Common myeloid progenitor, CD34-positive (primary cell): ENCODE measurements at regions not wholly inside any gene's neighbourhood (a gene's known extent, or its start where the extent isn't known, plus 50 kb on each side); places are given as distances from the start of the nearest gene placed in this dataset.
"Not testable (repeated sequence)": the region's sequence is repeated elsewhere in the genome, so short reads cannot be mapped to it uniquely, and the experiment has no call there.

Experiments
- CTCF ChIA-PET: fragments of 350-600 bp; sonication (Branson Sonifier 250); formaldehyde crosslinking; loops from one replicate; lab custom pipeline; 2021; ENCODE audit warnings: antibody characterized with exemption; lab: Charles Lee
- POLR2A ChIA-PET: fragments of 350-600 bp; sonication (Branson Sonifier 250); formaldehyde crosslinking; loops from one replicate; lab custom pipeline; 2021; ENCODE audit warnings: antibody characterized with exemption; lab: Charles Lee
- DNase-seq, 3 donors: peaks; one replicate each; pipeline versions ENCODE4 v3.0.0 to v3.0.0-alpha.2; 2013
- H3K27ac ChIP-seq, 2 experiments: 1 replicate in 1 of 2; 2 replicates in 1 of 2; pipeline ENCODE4 v1.7.0; 2013; ENCODE audit warnings: inconsistent platforms in 2 of 2, low read length in 2 of 2, mild to moderate bottlenecking in 2 of 2, low read depth in 1 of 2, moderate library complexity in 1 of 2; ENCODE audit not compliant: severe bottlenecking in 2 of 2, insufficient read depth in 1 of 2, poor library complexity in 1 of 2
- H3K27me3 ChIP-seq, 5 experiments: replicated peaks in 2 of 5; 1 replicate in 3 of 5; 2 replicates in 2 of 5; pipeline versions ENCODE4 v1.6.1 to v1.7.0; 2013; ENCODE audit warnings: low read length in 4 of 5, mild to moderate bottlenecking in 2 of 5, moderate library complexity in 2 of 5, inconsistent platforms in 1 of 5; ENCODE audit not compliant: insufficient read depth in 5 of 5, control insufficient read depth in 4 of 5
- H3K36me3 ChIP-seq, 4 experiments: 1 replicate in 2 of 4; 2 replicates in 2 of 4; pipeline versions ENCODE4 v1.6.1 to v1.7.0; 2013; ENCODE audit warnings: low read length in 3 of 4, control low read depth in 1 of 4, mild to moderate bottlenecking in 1 of 4; ENCODE audit not compliant: control insufficient read depth in 4 of 4, insufficient read depth in 4 of 4
- H3K4me1 ChIP-seq, 4 experiments: 1 replicate in 3 of 4; 2 replicates in 1 of 4; pipeline versions ENCODE4 v1.6.1 to v1.7.1; 2013; ENCODE audit warnings: low read length in 3 of 4, mild to moderate bottlenecking in 3 of 4, control low read depth in 1 of 4, inconsistent platforms in 1 of 4, moderate library complexity in 1 of 4; ENCODE audit not compliant: control insufficient read depth in 4 of 4, insufficient read depth in 4 of 4; ENCODE audit errors: control extremely low read depth in 1 of 4
- H3K4me3 ChIP-seq, 7 experiments: 1 replicate in 4 of 7; 2 replicates in 3 of 7; pipeline versions ENCODE4 v1.5.1 to v1.7.0; 2013; ENCODE audit warnings: mild to moderate bottlenecking in 7 of 7, low read length in 6 of 7, moderate library complexity in 6 of 7, inconsistent platforms in 2 of 7, low read depth in 2 of 7, control low read depth in 1 of 7; ENCODE audit not compliant: insufficient read depth in 4 of 7, control insufficient read depth in 1 of 7; ENCODE audit errors: extremely low read depth in 1 of 7
- H3K9me3 ChIP-seq, 5 experiments: 1 replicate in 4 of 5; 2 replicates in 1 of 5; pipeline versions ENCODE4 v1.6.1 to v1.7.1; 2013; ENCODE audit warnings: low read length in 4 of 5, mild to moderate bottlenecking in 2 of 5, inconsistent platforms in 1 of 5, low read depth in 1 of 5, moderate library complexity in 1 of 5; ENCODE audit not compliant: control insufficient read depth in 4 of 5, insufficient read depth in 2 of 5; ENCODE audit errors: control extremely low read depth in 1 of 5
- whole genome bisulfite sequencing: methylation state at CpG from one replicate; pipeline ENCODE4 v1.1.5; 2013; ENCODE audit not compliant: insufficient coverage; 5-methylcytosine and 5-hydroxymethylcytosine counted together

DNA sequence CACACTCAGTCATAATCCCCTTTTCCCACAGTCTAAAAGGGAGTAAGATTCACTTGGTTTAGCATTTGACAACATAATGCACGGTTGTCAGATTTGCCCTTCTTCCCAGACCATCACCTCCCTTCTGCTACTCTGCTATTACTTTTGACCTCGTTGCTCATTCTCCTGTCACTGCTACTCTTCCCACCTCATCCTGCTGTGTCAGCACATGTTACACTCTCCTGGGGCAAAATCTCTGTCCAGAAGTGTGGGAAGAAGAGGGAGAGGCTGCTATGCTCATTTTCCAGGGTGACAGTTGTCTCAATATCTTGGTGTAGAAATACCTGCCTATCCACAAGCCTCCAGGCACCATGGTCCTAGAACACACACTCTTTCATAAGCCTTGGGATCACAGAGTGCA is 449.9 kb upstream of the PIK3R1 start:
- H3K27me3 ChIP-seq = no peaks in the 10 kb centered on the region
- POLR2A ChIA-PET = no interaction called here

DNA sequence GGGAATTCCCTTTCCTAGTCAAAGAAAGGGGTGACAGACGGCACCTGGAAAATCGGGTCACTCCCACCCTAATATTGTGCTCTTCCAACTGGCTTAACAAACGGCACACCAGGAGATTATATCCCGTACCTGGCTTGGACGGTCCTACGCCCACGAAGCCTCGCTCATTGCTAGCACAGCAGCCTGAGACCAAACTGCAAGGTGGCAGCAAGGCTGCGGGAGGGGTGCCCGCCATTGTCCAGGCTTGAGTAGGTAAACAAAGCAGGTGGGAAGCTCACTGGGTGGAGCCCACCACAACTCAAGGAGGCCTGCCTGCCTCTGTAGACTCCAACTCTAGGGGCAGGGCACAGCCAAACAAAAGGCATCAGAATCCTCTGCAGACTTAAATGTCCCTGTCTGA is 457.8 kb upstream of the PIK3R1 start:
- H3K36me3 ChIP-seq, CTCF ChIA-PET, H3K9me3 ChIP-seq, H3K27ac ChIP-seq, H3K4me1 ChIP-seq, POLR2A ChIA-PET, DNase-seq, H3K27me3 ChIP-seq, H3K4me3 ChIP-seq: not testable (repeated sequence)
- 100% methylated on average over 4 of the region's 10 CpGs for WGBS

More for the DNA sequence above, 449.9 kb upstream of the PIK3R1 start:
- Histone ChIP-seq H3K4me3 (no peak overlapping the region), H3K27ac (no peak overlapping the region), H3K4me1 (peaks cover 0 to 5% (median 4%) of the 10 kb centered on the region in 4 experiments), H3K9me3 (no peaks in the 10 kb centered on the region), H3K36me3 (no peaks in the 10 kb centered on the region)
- no peak for DNase-seq
- CTCF ChIA-PET = no interaction called here
- WGBS = 100% methylated on average over 1 of the region's 2 CpGs

DNA sequence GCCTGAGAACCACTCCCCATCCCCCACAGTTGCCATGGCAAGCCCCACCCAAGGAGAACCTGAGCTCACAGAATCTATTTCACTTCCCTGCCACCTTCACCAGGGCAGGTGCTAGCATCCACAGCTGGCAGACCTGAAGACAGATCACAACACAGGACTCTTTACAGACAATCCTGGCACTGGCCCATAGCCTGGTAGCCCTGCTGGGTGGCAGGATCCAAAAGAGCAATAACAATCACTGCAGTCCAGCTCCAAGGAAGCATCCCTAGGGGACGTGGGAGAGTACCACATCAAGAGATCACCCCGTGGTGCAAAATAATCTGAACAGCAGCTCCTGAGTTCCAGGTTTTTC is 463.2 kb upstream of the PIK3R1 start:
- H3K27me3 ChIP-seq = no peaks in the 10 kb centered on the region
- no peaks in the 10 kb centered on the region for H3K4me1 ChIP-seq
- no peak for DNase-seq
- ChIA-PET POLR2A (no interaction called here), CTCF (no interaction called here)
- no peak overlapping the region for H3K4me3 ChIP-seq
- H3K27ac ChIP-seq = no peak overlapping the region
- H3K36me3 ChIP-seq = no peaks in the 10 kb centered on the region
- 100% methylated on average over 2 of the region's 2 CpGs for WGBS
- H3K9me3 ChIP-seq = peaks cover 0 to 11% (median 5%) of the 10 kb centered on the region in 5 experiments

DNA sequence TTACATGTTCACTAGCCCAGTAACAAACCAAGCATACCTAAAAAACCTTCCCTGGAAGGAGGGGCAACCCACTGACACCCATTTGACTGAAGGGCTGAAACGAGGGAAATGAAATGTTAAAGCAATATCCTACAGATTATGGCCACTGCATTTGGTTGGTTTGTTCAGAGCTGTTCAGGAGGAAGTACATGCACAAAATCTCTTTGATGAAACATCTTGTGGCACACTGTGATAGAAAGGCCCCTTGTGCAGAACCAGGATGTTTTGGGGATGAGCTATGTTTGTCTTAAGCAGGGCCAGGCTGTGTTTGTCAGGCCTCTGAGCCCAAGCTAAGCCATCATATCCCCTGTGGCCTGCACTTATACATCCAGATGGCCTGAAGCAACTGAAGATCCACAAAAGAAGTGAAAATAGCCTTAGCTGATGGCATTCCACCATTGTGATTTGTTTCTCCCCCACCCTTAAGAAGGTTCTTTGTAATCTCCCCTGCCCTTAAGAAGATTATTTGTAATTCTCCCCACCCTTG is 467.3 kb upstream of the PIK3R1 start:
- DNase-seq = no peak
- Histone ChIP-seq H3K9me3 (peaks cover 0 to 16% (median 12%) of the 10 kb centered on the region in 5 experiments), H3K4me1 (no peaks in the 10 kb centered on the region), H3K4me3 (no peak overlapping the region), H3K36me3 (no peaks in the 10 kb centered on the region), H3K27ac (no peak overlapping the region), H3K27me3 (no peaks in the 10 kb centered on the region)
- CTCF ChIA-PET = no interaction called here
- 100% methylated on average over 1 of the region's 1 CpG for WGBS
- POLR2A ChIA-PET = no interaction called here

DNA sequence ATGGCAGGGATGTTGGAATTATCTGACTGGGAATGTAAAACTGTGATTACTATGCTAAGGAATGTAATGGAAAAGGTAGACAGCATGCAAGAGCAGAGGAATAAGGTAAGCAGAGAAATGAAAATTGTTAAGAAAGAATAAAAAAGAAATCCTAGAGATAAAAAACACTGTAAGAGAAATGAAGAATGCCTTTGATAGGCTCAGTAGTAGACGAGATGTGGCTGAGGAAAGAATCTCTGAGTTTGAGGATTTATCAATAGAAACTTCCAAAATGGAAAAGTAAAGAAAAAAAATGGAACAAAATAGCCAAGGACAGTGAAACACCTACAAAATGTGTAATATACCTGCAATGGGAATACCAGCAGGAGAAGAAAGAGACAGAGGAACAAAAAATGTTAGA is 468.5 kb upstream of the PIK3R1 start:
- CTCF ChIA-PET = no interaction called here
- WGBS = 86% methylated on average over 1 of the region's 1 CpG
- Histone ChIP-seq H3K4me3 (no peak overlapping the region), H3K9me3 (peaks cover 0 to 16% (median 11%) of the 10 kb centered on the region in 5 experiments), H3K27ac (no peak overlapping the region), H3K36me3 (no peaks in the 10 kb centered on the region), H3K27me3 (no peaks in the 10 kb centered on the region), H3K4me1 (no peaks in the 10 kb centered on the region)
- DNase-seq = no peak
- POLR2A ChIA-PET = no interaction called here

DNA sequence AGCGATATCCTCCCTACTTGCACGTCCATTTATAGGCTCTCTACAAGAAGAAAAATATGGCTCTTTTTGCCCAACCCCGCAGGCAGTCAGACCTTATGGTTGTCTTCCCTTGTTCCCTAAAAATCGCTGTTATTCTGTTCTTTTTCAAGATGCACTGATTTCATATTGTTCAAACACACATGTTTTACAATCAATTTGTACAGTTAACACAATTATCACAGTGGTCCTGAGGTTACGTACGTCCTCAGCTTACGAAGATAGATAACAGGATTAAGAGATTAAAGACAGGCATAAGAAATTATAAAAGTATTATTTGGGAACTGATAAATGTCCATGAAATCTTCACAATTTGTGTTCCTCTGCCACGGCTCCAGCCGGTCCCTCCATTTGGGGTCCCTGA is 468.9 kb upstream of the PIK3R1 start:
- no CpG with 5 or more reads among the region's 9 CpGs for WGBS
- POLR2A ChIA-PET, DNase-seq, H3K4me1 ChIP-seq, H3K27me3 ChIP-seq, H3K36me3 ChIP-seq, CTCF ChIA-PET, H3K27ac ChIP-seq, H3K4me3 ChIP-seq: not testable (repeated sequence)
- H3K9me3 ChIP-seq = peaks cover 0 to 13% (median 8%) of the 10 kb centered on the region in 5 experiments

DNA sequence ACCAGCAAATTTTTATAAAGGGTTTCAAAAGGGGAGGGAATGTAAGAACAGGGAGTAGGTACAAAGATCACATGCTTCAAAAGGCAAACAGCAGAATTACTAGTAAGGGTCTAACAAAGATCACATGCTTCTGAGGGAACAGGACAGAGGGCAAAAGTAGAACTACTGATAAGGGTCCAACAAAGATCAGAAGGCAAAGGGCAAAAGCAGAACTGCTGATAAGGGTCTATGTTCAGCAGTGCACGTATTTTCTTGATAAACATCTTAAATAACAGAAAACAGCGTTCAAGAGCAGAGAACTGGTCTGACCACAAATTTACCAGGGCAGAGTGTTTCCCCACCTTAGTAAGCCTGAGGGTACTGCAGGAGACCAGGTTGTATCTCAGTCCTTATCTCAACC is 469.5 kb upstream of the PIK3R1 start:
- DNase-seq = no peak
- POLR2A ChIA-PET = no interaction called here
- Histone ChIP-seq H3K4me3 (no peak overlapping the region), H3K27ac (no peak overlapping the region), H3K27me3 (no peaks in the 10 kb centered on the region), H3K9me3 (peaks cover 0 to 13% (median 8%) of the 10 kb centered on the region in 5 experiments), H3K36me3 (no peaks in the 10 kb centered on the region), H3K4me1 (no peaks in the 10 kb centered on the region)
- whole genome bisulfite sequencing = 100% methylated on average over 1 of the region's 2 CpGs
- CTCF ChIA-PET = no interaction called here
